Uterus (tissue), 3 donors: ENCODE measurements at regions not wholly inside any gene's neighbourhood (a gene's known extent, or its start where the extent isn't known, plus 50 kb on each side); places are given as distances from the start of the nearest gene placed in this dataset.

Source experiments
- DNase-seq, 2 donors: peaks; one replicate each; pipeline ENCODE4 v3.0.0-alpha.2; 2019 to 2020
- H3K27ac ChIP-seq, 2 donors: fragments of 200-600 bp; sonication (generic); 1 replicate in 1 of 2; 2 replicates in 1 of 2; pipeline ENCODE4 v1.5.1; 2016 to 2018
- H3K27me3 ChIP-seq, 2 donors: fragments of 200-600 bp; sonication (generic); one replicate each; pipeline ENCODE4 v1.5.1; 2018 to 2019; ENCODE audit warnings: control low read depth in 1 of 2
- H3K36me3 ChIP-seq, 2 donors: fragments of 200-600 bp; sonication (generic); one replicate each; pipeline ENCODE4 v1.5.1; 2019; ENCODE audit warnings: control low read depth in 1 of 2
- H3K4me1 ChIP-seq, 2 donors: fragments of 200-600 bp; sonication (generic); one replicate each; pipeline ENCODE4 v1.5.1; 2018 to 2019; ENCODE audit warnings: control low read depth in 1 of 2
- H3K4me3 ChIP-seq, 2 donors: fragments of 200-600 bp; sonication (generic); 1 replicate in 1 of 2; 2 replicates in 1 of 2; pipeline ENCODE4 v1.5.1; 2018 to 2019; ENCODE audit warnings: mild to moderate bottlenecking in 1 of 2
- H3K9me3 ChIP-seq, 2 donors: fragments of 200-600 bp; sonication (generic); one replicate each; pipeline ENCODE4 v1.5.1; 2019; ENCODE audit warnings: control low read depth in 1 of 2
- POLR2A ChIP-seq, 2 donors: fragments of 450-650 bp; IDR thresholded peaks; one replicate each; pipeline ENCODE4 v1.6.1; 2016; ENCODE audit warnings: antibody characterized with exemption in 2 of 2, mild to moderate bottlenecking in 1 of 2, moderate library complexity in 1 of 2
- intact Hi-C: fragments of 100-400 bp; cut with DNase I; formaldehyde crosslinking; loops from one replicate; pipeline ENCODE4 v1.15.1; 2023; ENCODE audit warnings: low total_unique reads
- TF ChIP-seq, protein P1 (sequence below), 4 experiments: fragments of 200-600 bp in 2 of 4; fragments of 450-650 bp in 2 of 4; sonication (generic) in 2 of 4; IDR thresholded peaks; one replicate each; pipeline ENCODE4 v1.5.1; 2016 to 2019; ENCODE audit warnings: antibody characterized with exemption in 4 of 4, mild to moderate bottlenecking in 2 of 4, moderate library complexity in 1 of 4
- donor health status: DM: yes; HTN: yes; CAD: no.

DNA sequence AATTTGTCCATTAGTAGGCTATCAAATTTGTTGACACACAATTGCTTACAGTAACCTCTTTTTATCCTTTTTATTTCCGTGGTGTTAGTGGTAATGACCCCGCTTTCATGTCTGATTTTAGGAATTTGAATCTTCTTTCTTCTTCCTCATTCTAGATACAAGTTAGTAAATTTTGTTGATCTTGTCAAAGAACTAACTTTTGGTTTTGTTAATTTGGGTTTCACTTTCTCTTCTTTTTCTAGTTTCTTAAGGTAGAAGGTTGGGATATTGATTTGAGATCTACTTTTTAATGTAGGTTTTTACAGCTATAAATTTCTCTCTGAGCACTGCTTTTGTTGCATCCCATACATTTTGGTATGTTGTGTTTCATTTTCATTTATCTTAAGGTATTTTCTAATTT, 53.3 kb upstream of the SLC7A1 start:
- H3K36me3 ChIP-seq: no peaks in the 10 kb centered on the region
- no peak for TF ChIP-seq POLR2A (IDR thresholded peaks at IDR 0.05)
- TF ChIP-seq, protein P1, sequence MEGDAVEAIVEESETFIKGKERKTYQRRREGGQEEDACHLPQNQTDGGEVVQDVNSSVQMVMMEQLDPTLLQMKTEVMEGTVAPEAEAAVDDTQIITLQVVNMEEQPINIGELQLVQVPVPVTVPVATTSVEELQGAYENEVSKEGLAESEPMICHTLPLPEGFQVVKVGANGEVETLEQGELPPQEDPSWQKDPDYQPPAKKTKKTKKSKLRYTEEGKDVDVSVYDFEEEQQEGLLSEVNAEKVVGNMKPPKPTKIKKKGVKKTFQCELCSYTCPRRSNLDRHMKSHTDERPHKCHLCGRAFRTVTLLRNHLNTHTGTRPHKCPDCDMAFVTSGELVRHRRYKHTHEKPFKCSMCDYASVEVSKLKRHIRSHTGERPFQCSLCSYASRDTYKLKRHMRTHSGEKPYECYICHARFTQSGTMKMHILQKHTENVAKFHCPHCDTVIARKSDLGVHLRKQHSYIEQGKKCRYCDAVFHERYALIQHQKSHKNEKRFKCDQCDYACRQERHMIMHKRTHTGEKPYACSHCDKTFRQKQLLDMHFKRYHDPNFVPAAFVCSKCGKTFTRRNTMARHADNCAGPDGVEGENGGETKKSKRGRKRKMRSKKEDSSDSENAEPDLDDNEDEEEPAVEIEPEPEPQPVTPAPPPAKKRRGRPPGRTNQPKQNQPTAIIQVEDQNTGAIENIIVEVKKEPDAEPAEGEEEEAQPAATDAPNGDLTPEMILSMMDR (IDR thresholded peaks at IDR 0.05): no peak
- DNase-seq: no peak
- H3K9me3 ChIP-seq: peaks cover 0 to 9% of the 10 kb centered on the region in 2 donors
- no peaks in the 10 kb centered on the region for H3K27me3 ChIP-seq
- no peak overlapping the region for H3K27ac ChIP-seq
- H3K4me3 ChIP-seq: no peak overlapping the region
- intact Hi-C loops: no loop called here
- H3K4me1 ChIP-seq: no peaks in the 10 kb centered on the region
